PC-9 (cell line): ENCODE measurements at regions not wholly inside any gene's neighbourhood (a gene's known extent, or its start where the extent isn't known, plus 50 kb on each side); places are given as distances from the start of the nearest gene placed in this dataset.

Source experiments
- EZH2 ChIP-seq: fragments of 200-600 bp; sonication (generic); IDR thresholded peaks from 2 replicates; pipeline ENCODE4 v1.8.0; 2017; ENCODE audit warnings: antibody characterized with exemption, low read depth
- TF ChIP-seq, protein P1 (sequence below): fragments of 200-600 bp; sonication (generic); conservative IDR thresholded peaks from 2 replicates; pipeline ENCODE4 v1.6.1; 2017; ENCODE audit warnings: mixed run types, antibody characterized with exemption, mild to moderate bottlenecking, moderate library complexity

DNA sequence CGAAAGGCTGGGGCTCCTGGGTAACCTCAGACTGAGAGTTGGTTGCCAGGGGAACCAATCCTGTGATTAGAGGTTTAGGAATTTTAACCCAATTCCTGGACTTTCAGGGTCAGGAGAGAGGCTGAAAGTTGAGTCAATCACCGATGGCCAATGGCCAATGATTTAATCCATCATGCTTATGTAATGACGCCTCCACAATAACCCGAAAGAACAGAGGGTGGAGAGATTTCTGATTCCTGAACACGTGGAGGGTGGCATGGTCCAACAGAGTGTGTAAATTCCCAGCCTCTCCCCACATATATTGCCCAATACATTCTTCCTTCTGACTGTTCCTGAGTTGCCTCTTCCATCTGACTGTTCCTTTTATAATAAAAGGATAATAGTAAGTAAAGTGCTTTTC, 137.2 kb upstream of the CBLB start:
- TF ChIP-seq, protein P1, sequence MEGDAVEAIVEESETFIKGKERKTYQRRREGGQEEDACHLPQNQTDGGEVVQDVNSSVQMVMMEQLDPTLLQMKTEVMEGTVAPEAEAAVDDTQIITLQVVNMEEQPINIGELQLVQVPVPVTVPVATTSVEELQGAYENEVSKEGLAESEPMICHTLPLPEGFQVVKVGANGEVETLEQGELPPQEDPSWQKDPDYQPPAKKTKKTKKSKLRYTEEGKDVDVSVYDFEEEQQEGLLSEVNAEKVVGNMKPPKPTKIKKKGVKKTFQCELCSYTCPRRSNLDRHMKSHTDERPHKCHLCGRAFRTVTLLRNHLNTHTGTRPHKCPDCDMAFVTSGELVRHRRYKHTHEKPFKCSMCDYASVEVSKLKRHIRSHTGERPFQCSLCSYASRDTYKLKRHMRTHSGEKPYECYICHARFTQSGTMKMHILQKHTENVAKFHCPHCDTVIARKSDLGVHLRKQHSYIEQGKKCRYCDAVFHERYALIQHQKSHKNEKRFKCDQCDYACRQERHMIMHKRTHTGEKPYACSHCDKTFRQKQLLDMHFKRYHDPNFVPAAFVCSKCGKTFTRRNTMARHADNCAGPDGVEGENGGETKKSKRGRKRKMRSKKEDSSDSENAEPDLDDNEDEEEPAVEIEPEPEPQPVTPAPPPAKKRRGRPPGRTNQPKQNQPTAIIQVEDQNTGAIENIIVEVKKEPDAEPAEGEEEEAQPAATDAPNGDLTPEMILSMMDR: no peak
- no peak for TF ChIP-seq EZH2
